Stimulated activated CD8-positive, alpha-beta memory T cell treated with anti-CD3 and anti-CD28 coated beads, Interleukin-12 subunit alpha, Interleukin-12 subunit beta, amount 100 ng/mL, for 24 hours (primary cell): ENCODE measurements at regions not wholly inside any gene's neighbourhood (a gene's known extent, or its start where the extent isn't known, plus 50 kb on each side); places are given as distances from the start of the nearest gene placed in this dataset.
"Not testable (repeated sequence)": the region's sequence is repeated elsewhere in the genome, so short reads cannot be mapped to it uniquely, and the experiment has no call there.

ENCODE experiments used
- DNase-seq: peaks from one replicate; pipeline ENCODE4 v3.0.0-alpha.2; 2020; ENCODE audit errors: extremely low read depth

DNA sequence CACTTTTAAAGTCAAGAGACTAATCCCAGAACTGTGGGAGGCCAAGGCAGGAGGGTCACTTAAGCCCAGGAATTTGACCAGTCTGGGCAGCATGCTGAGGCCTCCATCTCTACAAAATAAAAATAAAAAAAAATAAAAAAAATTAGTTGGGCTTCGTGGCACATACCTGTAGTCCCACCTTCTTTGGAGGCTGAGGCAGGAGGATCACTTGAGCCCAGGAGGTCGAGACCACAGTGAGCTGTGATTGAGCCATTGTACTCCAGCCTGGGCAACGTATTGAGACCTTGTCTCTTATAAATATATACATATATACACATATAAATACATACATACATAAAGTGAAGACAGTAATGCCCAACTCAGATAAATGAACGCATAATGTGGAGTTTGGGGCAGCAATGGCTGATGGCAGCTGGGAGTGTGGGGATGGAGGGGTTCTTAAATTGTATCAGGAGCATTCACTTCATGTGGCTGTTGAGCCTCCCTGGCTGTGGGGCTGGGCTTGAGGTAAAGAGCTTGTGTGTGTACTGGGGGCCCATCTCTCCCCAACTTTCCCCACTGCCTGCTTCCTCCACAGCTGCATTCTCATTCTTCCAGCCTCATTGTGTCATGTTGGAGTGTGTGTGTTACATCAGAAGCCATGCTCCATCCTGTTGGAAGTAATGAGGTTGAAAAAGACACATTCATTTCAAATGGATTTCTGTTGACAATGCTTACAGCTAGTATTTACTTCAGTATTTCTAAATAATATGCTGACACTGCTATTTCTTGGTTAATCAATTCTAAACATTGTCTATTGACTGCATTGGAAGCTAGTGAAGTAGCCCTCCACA is 96.5 kb upstream of the HS6ST1 start:
- DNase-seq, result no peak

DNA sequence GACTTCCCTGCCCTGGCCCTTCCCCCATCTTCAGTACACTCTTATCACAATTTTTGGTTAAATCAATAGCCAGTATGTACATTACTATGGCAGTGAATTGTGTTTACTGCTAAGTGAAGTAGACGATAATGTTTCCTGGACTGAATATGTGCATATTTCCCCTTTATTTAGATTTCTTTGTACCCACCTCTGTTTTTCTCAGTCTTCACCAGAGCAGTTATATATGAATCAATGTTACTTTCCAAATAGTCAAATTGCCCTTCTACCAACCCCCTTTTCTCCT is 97.1 kb upstream of the HS6ST1 start:
- no peak for DNase-seq

DNA sequence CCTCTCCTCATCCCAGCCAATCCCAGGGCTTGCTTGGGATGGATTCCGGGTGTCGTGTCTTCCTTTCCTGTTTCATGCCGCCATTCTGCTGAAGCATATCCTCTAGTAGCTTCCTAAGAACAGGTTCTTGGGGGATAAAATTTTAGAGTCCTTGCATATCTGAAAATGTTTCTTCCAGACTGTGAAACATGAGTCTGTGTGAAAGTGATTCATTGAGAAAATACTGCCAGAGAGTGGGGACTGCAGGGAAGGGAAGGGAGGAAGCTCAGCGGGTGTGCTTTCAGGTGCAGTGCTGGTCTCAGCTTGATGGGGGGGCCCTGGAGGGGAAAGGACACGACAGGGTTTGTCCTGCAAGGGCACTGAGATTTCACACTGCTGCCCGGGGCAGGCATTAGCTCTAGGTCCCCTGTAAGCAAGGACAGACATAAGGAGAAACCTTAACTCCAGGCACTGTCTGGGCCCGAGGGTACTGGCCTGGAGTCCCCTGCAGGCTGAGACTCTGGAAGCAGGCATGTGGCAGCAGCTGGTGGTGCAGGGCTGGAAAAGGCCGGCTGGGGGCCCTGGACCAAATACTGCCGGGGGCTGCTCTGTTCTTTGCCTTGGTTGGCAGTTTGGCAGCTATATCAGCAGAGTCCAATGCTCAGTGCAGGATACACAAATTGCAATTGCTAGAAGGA is 97.6 kb upstream of the HS6ST1 start:
- no peak for DNase-seq

DNA sequence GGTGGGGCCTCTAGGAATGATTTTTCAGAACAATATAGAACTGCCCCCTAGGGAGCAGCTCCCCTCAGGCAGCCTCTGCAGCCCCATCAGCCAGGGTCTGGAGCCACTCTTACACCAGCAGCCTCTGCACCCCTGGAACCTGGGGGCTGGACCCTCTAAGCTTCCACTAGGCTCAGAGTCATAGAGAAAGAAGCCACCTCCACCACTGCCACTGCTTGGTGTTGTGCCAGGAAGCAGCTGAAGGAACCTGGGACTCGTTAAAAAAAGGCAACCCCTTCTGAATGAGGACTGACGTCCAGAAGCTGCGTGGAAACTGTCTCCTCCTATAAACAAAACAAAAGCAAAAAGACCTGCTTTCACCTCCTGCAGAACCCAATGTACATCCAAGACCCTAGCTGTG is 98.1 kb upstream of the HS6ST1 start:
- no peak for DNase-seq

DNA sequence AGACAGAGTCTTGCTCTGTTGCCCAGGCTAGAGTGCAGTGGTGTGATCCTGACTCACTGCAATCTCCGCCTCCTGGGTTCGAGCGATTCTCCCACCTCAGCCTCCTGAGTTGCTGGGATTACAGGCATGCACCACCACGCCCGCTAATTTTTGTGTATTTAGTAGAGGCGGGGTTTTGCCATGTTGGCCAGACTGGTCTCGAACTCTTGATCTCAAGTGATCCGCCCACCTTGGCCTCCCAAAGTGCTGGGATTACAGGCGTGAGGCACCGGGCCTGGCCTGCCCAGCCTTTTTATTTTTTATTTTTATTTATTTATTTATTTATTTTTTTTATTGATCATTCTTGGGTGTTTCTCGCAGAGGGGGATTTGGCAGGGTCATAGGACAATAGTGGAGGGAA is 98.6 kb upstream of the HS6ST1 start:
- DNase-seq, result not testable (repeated sequence)

DNA sequence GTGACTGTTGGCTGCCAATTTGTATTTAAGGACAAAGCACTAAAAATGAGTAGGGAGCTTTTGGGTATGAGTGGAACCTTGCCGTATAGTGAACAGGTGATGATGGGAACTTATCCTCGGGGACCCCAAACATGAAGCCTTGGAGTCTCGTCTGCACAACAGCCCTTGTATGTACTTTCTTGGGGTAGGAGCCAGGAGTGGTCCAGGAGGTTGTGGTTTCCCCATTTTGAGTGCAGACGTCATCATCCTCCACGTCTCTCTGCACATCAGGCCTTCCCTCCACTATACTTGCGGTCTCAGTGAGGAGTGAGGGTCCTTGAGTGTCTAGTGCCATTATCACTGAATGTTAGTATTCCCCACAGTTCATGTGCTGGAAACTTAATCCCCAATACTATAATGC is 101.5 kb upstream of the HS6ST1 start:
- no peak for DNase-seq

DNA sequence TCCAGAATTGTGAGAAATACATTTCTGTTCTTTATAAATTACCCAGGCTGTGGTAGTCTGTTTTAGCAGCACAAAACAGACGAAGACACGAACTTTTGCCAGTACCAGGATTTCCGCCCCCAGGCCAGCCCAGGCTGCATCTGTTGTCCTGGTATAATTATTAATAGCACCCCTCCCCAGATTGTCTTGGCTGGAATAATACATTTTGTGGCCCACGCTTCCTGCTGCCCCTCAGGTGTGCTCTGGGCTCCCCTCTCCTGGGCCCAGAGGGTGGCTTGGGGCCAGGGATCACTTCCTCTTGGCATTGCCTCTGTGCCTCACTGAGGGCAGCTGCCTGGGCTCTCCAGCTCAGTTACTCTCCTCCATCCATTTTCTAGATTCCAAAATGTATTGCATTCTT is 102.1 kb upstream of the HS6ST1 start:
- no peak for DNase-seq

DNA sequence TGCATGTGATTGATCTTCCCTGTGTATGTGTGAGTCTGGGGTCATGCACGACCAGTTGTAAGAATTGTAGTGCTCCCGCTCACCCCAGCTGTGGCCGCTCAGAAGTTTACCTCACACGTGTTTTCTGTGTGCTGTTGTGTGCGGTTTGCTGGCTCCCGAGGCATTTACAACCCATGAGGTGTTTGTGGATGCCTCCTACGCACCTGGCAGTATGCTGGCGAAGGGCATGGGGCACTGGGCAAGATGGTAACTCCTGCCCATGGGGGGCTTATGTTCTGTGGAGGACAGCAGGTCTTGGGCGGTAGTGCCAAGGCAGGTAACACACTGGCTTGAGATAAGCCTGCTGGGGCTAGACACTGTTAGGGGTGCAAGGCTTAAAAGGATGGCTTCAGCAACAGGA is 102.6 kb upstream of the HS6ST1 start:
- no peak for DNase-seq

DNA sequence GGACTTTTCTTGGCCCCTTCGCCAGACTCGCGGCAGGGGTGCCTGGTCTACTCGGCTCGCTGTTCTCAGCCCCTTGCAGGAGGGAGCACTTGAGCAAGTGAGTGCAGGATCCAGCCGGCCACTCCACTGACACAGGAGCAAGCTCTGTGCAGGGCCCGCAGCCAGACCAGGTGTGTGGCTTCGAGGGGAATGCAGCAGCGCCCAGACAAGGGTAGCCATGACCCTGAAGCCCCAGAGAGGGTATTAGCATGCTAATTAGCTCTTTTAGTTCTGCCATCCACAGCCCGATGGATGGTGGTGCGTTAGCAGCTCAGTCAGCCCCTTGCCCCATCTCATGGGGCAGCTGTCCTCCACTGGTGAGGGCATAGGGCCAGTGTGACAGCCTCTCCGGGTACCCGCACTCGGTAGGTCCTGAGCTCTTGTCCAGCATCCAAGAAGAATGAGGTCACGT is 103.2 kb upstream of the HS6ST1 start:
- DNase-seq, result no peak

DNA sequence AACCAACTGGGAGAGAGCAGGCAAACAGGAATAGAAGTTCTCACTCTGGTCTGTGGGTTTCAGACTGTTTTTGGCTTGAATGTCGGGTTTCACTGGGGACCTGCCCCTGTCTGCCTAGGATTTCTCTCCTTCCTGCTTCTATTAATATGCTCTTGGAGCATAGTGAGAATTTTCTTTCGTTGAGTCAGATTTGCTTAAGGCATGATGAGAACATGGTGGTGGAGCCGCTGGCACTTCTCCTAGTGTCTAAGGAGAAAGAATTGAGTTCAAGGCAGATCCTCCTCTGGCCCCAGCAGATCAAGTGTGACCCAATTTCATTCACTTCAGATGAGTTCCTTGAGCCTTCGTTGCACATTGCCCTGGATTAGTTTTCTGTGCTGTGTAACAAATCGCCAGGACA is 103.9 kb upstream of the HS6ST1 start:
- no peak for DNase-seq

DNA sequence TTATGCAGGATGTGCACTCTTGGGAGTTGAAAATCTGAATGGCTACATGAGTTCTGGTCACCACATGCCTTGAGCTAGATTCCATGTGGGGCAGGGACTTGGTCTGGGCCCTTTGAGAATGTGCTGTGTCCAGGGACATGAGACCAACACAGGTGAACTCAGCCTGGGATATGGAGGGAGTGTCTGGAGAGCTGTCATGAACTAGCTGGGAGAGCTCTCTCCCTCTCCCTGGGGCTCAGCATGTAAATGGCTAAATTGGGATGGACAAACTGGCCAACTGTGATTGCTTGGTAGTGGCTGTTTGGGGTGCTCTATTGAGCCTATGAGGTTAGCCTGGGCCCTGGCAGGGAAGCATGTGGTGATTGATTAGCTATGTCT is 105.1 kb upstream of the HS6ST1 start:
- DNase-seq, result no peak

DNA sequence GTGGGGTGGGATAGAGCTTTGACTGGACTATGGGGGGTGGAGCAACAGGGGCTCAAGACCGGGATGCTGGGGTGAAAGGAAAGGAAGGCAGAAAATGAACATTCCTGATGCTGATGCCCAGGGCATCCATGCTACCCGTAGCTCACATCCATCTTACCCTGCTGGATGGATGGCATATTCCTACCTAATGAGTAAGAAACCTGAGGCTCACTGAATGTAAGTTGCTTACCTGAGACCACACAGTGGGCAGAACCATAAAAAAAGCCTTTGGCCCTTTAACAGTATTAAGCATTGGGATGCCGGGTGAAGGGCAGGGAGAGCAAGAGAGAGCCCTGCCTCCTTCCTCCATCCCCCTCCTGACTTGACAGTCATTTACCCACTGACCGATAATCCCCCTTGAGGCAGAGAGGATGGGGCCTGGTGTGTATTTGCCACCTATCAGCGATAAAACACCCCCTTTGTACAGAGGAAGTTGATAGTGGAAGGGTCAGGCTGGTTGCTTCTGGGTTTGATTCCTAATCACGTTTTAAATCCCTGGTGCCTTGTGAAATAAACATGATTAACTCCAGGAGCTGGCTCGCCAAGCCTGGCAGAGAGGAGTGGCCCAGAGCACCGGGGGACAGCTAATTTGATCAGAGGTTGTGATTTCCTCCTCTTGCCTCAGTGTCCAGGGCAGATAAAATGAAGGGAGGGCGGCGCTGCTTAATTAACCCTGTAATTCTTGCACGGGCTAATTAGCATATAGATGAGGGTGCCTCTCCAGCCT is 105.9 kb upstream of the HS6ST1 start:
- no peak for DNase-seq

DNA sequence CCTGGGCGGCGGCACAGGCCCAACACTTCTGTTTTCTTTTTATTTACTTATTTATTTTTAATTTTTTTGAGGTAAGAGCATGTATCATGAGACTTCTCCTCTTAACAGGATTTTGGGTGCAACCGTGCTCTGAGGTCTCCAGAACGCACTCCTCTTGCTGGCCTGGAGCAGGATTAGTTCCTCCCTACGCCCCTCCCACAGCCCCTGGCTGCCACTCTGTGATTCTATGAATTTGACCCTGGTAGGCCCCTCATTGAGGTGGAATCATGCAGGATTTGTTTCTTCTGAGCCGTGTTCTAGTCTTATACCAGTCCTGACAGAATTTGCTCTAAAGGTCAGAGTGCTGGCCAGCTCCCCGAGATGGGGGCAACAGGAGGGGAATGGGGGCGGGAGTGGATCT is 106.5 kb upstream of the HS6ST1 start:
- DNase-seq, result no peak

DNA sequence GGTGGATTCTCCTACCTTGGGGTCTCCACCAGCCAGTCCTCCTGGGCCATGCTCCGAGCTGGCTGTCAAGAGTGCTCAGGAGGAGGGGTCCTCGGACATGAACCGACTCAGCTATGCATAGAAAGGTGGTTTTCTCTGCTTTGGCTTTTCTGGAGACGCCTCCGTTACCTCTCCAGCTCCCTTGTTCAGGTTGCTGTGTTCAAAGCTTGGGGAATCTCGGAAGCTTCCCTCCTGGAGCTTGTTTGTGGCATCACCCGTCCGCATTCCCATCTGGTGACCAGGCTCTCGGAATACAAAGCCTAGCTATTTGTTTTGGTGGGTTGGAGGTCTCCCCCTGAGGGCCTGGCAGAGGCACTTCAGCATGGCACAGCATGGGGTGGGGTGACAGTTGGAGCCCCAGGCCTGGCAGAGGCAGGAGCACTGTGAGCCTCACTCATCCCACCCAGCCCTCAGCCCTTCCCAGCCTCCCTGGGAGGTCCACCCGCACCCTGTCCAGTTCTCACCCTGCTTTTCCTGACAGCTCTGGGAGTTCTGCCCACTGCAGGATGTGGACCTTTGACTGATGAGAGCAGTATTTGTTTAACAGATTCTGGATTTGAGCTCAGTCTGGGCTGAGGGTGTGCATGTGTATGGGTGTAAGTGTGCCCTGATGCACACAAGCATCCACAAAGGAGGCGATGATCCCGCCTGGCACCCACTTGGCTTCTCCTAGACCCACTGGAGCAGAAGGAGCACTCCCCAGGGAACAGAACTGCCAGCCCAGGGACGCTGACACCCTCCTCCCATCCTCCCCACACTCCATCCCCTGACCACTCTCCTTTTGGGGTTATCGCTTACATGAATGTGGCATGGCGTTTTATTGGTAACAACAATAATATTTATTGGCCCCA is 107.3 kb upstream of the HS6ST1 start:
- DNase-seq, result no peak

DNA sequence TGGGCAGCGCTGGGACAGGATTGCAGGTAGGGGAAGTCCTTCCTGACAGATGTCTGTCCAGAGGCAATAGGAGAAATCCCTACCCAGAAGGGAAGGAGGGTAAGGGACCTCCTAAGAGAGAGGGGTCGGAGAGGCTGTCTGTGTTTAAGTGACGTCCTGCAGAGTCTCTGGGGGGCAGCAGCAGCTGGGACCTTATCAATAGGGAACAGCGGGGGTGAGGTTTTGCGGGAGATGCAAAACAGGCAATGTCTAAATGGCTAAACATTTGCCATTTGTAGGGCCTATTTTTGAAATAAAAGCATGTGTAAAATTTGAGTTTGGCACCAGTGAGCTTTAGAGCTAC is 108.7 kb upstream of the HS6ST1 start:
- no peak for DNase-seq

DNA sequence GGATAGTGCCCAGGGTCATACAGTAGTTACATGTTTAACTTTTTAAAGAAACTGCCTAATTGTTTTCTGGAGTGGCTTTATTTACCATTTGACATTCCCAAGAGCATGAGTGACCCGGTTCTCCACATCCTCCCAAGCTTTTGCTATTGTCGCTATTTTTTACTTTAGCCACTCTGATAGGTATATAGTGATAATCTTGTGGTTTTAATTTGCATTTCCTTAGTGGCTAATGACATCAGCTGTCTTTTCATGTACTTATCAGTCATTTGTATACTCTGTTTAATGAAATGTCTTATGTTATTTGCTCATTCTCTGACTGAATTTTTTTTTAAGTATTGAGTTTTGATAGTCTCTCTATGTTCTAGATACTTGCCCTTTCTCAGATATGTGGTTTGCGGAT is 109.7 kb upstream of the HS6ST1 start:
- DNase-seq, result no peak

DNA sequence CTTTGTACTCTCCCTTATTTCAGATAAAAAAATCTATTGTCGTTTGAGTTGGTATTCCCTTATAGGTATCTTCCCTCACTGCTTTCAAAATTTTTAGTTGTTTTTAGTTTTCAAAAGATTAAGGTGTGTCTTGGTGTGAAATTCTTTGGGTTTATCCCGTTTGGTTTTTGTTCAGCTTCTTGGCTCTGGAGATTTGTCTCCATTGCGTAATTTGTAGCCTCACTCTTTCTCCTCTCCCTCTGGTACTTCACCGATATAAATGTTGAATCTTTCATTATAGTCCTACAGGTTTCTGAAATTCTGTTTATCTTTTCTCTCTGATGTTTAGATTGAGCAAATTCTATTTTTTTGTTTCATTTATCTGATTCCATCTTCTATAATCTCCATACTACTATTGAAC is 113.8 kb upstream of the HS6ST1 start:
- DNase-seq, result no peak

DNA sequence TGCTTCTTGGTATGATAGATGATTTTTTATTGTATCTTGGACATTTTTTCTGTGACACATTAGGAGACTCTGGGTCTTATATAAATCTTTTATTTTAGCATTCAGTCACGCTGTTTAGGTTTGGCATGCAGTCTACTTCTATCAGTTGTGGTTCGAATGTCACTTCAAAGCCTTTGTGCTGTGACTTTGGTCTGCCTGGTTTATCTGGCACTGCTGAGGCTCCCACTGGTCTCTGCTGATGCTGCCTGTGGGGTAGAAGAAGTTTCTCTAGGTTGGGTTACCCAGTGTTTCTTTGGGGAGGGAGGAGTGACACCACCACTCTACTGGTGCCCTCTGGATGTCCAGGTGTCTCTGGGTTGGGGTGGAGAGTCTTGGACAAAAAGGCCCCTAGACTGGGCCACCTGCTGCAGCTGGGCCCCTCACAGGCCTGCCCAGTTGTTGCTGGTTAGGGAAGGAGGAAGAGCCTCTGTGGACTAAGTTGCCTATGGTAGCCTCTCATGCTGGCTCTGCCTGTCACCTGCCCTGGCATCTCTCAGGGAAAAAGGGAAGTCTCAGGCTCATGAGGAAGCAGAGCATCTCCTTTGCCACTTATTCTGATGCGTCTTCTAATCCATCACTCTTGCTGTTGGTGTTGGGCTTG is 115.4 kb upstream of the HS6ST1 start:
- no peak for DNase-seq

DNA sequence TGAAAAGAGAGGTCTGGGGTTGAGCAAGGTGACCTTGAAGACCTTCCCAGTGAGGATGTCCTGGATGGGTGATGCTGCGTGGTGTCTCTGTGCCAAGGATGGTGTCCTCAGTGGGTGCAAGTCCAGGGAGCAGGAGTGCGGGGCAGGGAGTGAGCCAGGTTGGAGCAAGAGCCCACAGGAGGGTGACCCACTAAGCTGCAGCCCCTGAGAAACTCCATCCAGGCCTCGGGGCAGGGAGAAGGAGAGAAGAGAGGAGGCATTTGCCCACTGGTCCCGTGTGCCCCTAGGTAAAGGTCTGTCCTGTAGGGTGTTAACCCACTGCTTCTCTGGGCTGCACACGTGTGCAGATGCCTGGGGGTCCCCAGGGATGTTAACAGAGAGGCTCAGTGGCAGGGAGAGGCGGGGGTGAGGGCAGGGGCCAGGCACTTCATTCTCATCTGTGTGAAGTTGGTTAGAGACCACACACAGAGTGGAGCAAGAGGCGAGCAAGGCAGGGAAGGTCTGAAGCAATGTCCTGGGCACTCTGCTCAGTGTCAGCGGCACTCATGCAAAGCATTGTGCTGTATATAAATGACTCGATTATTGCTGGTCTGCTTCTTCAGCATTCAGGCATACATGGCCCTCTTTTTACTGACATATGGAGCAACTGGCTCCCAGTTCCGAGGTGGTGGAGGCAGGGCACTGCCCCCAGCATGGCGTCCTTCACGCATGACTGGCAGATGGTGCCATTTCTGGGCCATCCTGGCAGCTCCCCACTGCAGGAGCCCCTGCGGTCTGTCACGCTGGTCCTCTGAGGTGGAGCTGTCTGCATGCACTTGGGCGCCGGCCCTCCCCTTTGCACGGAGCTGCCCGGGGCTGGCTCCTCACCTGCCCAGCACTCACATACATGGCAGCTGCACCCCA is 117.2 kb upstream of the HS6ST1 start:
- no peak for DNase-seq

DNA sequence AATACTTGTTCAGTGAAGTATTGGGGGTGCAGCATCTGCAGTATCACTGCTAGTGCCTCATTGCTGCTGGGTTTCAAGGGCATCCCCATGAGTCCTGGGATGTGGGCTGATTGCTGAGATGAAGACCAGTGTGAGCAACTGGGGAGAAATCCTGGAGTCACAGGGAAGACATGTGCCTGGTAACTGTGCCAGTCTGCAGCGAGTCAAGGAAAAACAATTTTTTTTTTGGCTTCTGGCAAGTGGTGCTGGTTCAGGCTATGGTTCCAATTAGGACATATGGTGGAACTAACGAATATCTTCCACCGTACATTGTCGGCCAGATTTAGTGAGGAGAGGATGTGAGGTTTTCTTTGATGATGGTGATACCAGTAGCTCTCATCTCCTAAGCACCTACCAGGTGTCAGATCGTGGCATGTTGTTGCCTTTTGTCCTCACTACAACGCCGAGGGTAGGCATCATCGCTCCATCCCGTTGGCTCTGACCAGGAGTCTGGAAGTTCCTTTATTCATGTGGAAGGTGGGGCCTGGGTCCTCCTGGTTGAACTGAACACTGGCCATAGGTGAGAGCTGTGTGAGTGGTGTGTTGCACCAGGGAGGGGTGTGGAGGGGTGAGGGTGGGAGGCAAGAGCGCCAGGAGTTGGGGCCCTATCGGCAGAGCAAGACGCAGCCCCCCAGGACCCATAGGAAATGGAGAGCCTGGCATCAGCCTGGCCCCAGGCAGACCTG is 118.0 kb upstream of the HS6ST1 start:
- no peak for DNase-seq
